ENCODE measurements at regions not wholly inside any gene's neighbourhood (a gene's known extent, or its start where the extent isn't known, plus 50 kb on each side); places are given as distances from the start of the nearest gene placed in this dataset.
"Not testable (repeated sequence)": the region's sequence is repeated elsewhere in the genome, so short reads cannot be mapped to it uniquely, and the experiment has no call there.

GRCh38 chr9:111276431-111277128 is 53.4 kb downstream of the OR2K2 start:
- DNase-seq (ENCODE audit: low spot score in 2 of 2) = no peak
- H3K4me3 ChIP-seq (ENCODE audit: low read depth, poor library complexity, severe bottlenecking) = no peak overlapping the region
- TF ChIP-seq POLR2A (IDR thresholded peaks at IDR 0.05) (no peak), CTCF (IDR thresholded peaks at IDR 0.05) (no peak)
- intact Hi-C loops (cut with DNase I; ENCODE audit: low total_unique reads) = no loop called here
- WGBS, 2 donors = 76 to 85% methylated on average over 7 of the region's 7 CpGs

- no peak overlapping the region for H3K4me3 ChIP-seq (ENCODE audit: low read depth, poor library complexity, severe bottlenecking)
- DNase-seq (ENCODE audit: low spot score in 2 of 2) = no peak
- TF ChIP-seq CTCF (IDR thresholded peaks at IDR 0.05) (no peak), POLR2A (IDR thresholded peaks at IDR 0.05) (no peak)
- intact Hi-C loops (cut with DNase I; ENCODE audit: low total_unique reads) = no loop called here
- WGBS, 2 donors = 92 to 100% methylated on average over 2 of the region's 2 CpGs
Observed at GRCh38 chr9:111274737-111275136, 55.3 kb downstream of the OR2K2 start.

- DNase-seq (ENCODE audit: low spot score in 2 of 2) = no peak
- TF ChIP-seq POLR2A (IDR thresholded peaks at IDR 0.05) = no peak
- no peak for TF ChIP-seq CTCF (IDR thresholded peaks at IDR 0.05)
- no peak overlapping the region for H3K4me3 ChIP-seq (ENCODE audit: low read depth, poor library complexity, severe bottlenecking)
- 35 to 67% methylated on average over 4 of the region's 4 CpGs for WGBS, 2 donors
- intact Hi-C loops (cut with DNase I; ENCODE audit: low total_unique reads) = no loop called here
Observed at GRCh38 chr9:111272581-111272980, 57.4 kb downstream of the OR2K2 start.

GRCh38 chr9:111271481-111272080 is 58.4 kb downstream of the OR2K2 start:
- intact Hi-C loops (cut with DNase I; ENCODE audit: low total_unique reads) = no loop called here
- WGBS, 2 donors = 77 to 79% methylated on average over 4 of the region's 4 CpGs
- TF ChIP-seq CTCF (IDR thresholded peaks at IDR 0.05) (no peak), POLR2A (IDR thresholded peaks at IDR 0.05) (no peak)
- no peak for DNase-seq (ENCODE audit: low spot score in 2 of 2)
- no peak overlapping the region for H3K4me3 ChIP-seq (ENCODE audit: low read depth, poor library complexity, severe bottlenecking)

GRCh38 chr9:111271047-111271446 is 59.0 kb downstream of the OR2K2 start:
- intact Hi-C loops (cut with DNase I; ENCODE audit: low total_unique reads) = no loop called here
- no peak for TF ChIP-seq CTCF (IDR thresholded peaks at IDR 0.05)
- no peak overlapping the region for H3K4me3 ChIP-seq (ENCODE audit: low read depth, poor library complexity, severe bottlenecking)
- DNase-seq (ENCODE audit: low spot score in 2 of 2) = no peak
- WGBS, 2 donors = 88 to 90% methylated on average over 2 of the region's 2 CpGs

GRCh38 chr9:111266024-111266423 is 64.0 kb downstream of the OR2K2 start:
- WGBS, 2 donors = 82 to 86% methylated on average over 5 of the region's 5 CpGs
- intact Hi-C loops (cut with DNase I; ENCODE audit: low total_unique reads); H3K4me3 ChIP-seq (ENCODE audit: low read depth, poor library complexity, severe bottlenecking); DNase-seq (ENCODE audit: low spot score in 2 of 2): not testable (repeated sequence)
